Tibial nerve (tissue), 4 donors: ENCODE measurements at regions not wholly inside any gene's neighbourhood (a gene's known extent, or its start where the extent isn't known, plus 50 kb on each side); places are given as distances from the start of the nearest gene placed in this dataset.

Experiments used
- DNase-seq, 2 donors: peaks; one replicate each; pipeline ENCODE4 v3.0.0-alpha.2; 2019; ENCODE audit warnings: low spot score in 2 of 2
- H3K27ac ChIP-seq, 4 donors: fragments of 200-600 bp; sonication (generic) in 3 of 4; one replicate each; pipeline ENCODE4 v1.5.1; 2017 to 2019; ENCODE audit warnings: mild to moderate bottlenecking in 1 of 4
- H3K27me3 ChIP-seq, 2 donors: fragments of 200-600 bp; sonication (generic) in 1 of 2; one replicate each; pipeline versions ENCODE4 v1.5.1 to v1.6.0; 2017 to 2019
- H3K36me3 ChIP-seq, 3 donors: fragments of 200-600 bp; sonication (generic); one replicate each; pipeline ENCODE4 v1.5.1; 2018 to 2019
- H3K4me1 ChIP-seq, 4 donors: fragments of 200-600 bp; sonication (generic) in 3 of 4; one replicate each; pipeline ENCODE4 v1.5.1; 2017 to 2019
- H3K4me3 ChIP-seq, 4 donors: fragments of 200-600 bp; sonication (generic) in 3 of 4; one replicate each; pipeline ENCODE4 v1.5.1; 2017 to 2019; ENCODE audit warnings: mild to moderate bottlenecking in 1 of 4, moderate library complexity in 1 of 4
- H3K9me3 ChIP-seq, 4 donors: fragments of 200-600 bp; sonication (generic) in 3 of 4; one replicate each; pipeline ENCODE4 v1.5.1; 2017 to 2019
- EP300 ChIP-seq, 2 donors: sonication (generic); formaldehyde crosslinking; IDR thresholded peaks; one replicate each; pipeline ENCODE4 v1.6.1; 2017; ENCODE audit warnings: antibody characterized with exemption in 2 of 2, mild to moderate bottlenecking in 1 of 2
- POLR2A ChIP-seq, 2 donors: fragments of 450-650 bp; IDR thresholded peaks; one replicate each; pipeline ENCODE4 v1.6.1; 2017; ENCODE audit warnings: antibody characterized with exemption in 2 of 2, mild to moderate bottlenecking in 2 of 2, moderate library complexity in 2 of 2
- WGBS, 2 donors: methylation state at CpG; one replicate each; pipeline ENCODE4 v1.1.5; 2018; 5-methylcytosine and 5-hydroxymethylcytosine counted together
- TF ChIP-seq, protein P1 (sequence below), 5 experiments: fragments of 200-600 bp in 3 of 5; fragments of 450-650 bp in 2 of 5; sonication (generic) in 3 of 5; IDR thresholded peaks; one replicate each; pipeline ENCODE4 v1.5.1; 2016 to 2019; ENCODE audit warnings: antibody characterized with exemption in 5 of 5, mild to moderate bottlenecking in 3 of 5, moderate library complexity in 2 of 5

DNA sequence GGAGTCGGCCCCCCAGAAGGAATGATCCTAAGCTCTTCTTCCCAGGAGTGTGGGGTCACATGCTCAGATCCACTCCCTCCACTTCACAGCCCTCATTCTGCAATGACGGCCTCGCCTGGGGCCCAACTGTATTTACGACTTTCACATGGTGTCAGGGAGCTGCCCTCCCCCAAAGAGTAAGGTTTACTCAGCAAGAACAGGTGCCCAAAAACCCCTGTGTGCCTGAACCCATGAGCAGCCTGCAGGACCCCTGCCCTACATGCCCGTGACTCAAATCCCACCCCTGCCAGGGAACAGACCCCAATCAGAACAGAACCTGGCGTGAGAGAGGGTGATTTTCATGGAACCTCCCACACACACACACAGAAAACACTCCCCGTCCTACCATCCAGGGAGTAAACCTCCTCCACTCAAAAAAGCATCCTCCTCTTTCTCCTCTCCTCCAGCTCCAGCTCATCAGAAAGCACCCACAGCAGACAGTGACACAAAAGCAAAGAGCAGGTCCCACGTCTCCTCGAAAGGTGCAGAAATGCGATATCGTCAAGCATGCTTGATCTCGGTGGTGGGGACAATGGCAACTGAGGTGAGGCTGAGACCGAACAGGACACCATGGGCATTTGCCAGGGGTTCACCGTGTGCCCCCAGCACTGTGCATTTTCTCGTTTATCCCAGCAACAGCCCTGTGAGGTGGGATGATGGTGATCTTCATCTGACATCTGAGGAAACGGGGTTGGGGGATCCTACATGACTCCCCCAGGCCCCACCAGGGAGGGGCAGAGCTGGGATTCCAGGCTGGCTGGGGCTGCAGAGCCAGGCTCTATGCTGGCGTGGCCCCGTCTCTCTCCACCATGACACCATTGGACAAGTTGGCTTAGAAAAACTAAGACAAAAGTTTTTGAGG is 397.9 kb downstream of the NPHP4 start:
- DNase-seq = no peak
- H3K27me3 ChIP-seq = no peaks in the 10 kb centered on the region
- H3K9me3 ChIP-seq = peaks cover 0 to 34% (median 2%) of the 10 kb centered on the region in 4 donors
- no peak overlapping the region for H3K4me3 ChIP-seq
- TF ChIP-seq POLR2A (IDR thresholded peaks at IDR 0.05) = no peak
- TF ChIP-seq, protein P1, sequence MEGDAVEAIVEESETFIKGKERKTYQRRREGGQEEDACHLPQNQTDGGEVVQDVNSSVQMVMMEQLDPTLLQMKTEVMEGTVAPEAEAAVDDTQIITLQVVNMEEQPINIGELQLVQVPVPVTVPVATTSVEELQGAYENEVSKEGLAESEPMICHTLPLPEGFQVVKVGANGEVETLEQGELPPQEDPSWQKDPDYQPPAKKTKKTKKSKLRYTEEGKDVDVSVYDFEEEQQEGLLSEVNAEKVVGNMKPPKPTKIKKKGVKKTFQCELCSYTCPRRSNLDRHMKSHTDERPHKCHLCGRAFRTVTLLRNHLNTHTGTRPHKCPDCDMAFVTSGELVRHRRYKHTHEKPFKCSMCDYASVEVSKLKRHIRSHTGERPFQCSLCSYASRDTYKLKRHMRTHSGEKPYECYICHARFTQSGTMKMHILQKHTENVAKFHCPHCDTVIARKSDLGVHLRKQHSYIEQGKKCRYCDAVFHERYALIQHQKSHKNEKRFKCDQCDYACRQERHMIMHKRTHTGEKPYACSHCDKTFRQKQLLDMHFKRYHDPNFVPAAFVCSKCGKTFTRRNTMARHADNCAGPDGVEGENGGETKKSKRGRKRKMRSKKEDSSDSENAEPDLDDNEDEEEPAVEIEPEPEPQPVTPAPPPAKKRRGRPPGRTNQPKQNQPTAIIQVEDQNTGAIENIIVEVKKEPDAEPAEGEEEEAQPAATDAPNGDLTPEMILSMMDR (IDR thresholded peaks at IDR 0.05) = no peak
- no peak for TF ChIP-seq EP300 (IDR thresholded peaks at IDR 0.05)
- H3K36me3 ChIP-seq = no peaks in the 10 kb centered on the region
- WGBS, 2 donors = 72% methylated on average over 17 of the region's 18 CpGs
- peaks cover 0 to 16% (median 0%) of the 10 kb centered on the region in 4 donors for H3K4me1 ChIP-seq
- H3K27ac ChIP-seq = no peak overlapping the region

DNA sequence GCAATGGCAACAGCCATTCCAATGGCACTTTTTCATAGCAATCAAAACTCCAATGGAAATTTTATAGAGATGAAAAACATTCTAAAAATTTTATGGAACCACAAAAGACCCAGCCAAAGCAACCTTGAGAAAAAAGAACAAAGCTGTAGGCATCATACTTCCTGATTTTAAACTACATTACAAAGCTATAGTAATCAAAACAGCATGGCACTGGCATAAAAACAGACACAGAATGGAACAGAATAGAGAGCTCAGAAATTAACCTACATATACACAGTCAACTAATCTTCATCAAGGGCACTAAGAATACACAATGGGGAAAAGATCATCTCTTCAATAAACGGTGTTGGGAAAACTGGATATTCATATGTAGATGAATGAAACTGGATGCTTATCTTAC is 401.5 kb downstream of the NPHP4 start:
- peaks cover 0 to 48% (median 2%) of the 10 kb centered on the region in 4 donors for H3K9me3 ChIP-seq
- no peak for TF ChIP-seq POLR2A (IDR thresholded peaks at IDR 0.05)
- TF ChIP-seq, protein P1 (IDR thresholded peaks at IDR 0.05) = no peak
- no peak for TF ChIP-seq EP300 (IDR thresholded peaks at IDR 0.05)
- H3K4me3 ChIP-seq = no peak overlapping the region
- WGBS, 2 donors = 88 to 89% methylated on average over 1 of the region's 1 CpG
- no peaks in the 10 kb centered on the region for H3K27me3 ChIP-seq
- H3K4me1 ChIP-seq = no peaks in the 10 kb centered on the region
- no peaks in the 10 kb centered on the region for H3K36me3 ChIP-seq
- H3K27ac ChIP-seq = no peak overlapping the region
- DNase-seq = no peak

DNA sequence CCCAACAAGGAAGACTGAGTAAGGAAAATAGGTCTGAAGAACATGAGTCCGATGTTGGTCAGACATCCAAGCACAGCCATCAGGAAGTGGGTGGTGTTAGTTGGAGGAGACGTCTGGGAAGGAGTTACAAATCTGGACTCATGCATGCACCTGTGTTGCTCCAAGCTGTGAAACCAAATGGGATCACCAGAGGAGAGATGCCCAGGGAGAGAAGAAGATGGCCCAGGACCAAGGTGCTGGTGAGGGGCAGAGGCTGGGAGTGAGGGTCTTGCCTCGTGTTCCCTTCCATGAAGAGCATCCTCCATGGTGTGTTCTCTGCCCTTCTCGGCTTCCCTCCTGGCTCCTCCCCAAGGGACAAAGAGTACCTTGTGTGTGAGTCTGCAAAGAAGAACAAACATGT is 405.6 kb downstream of the NPHP4 start:
- Histone ChIP-seq H3K27me3 (no peaks in the 10 kb centered on the region), H3K9me3 (peaks cover 0 to 36% (median 2%) of the 10 kb centered on the region in 4 donors), H3K4me1 (no peaks in the 10 kb centered on the region), H3K4me3 (no peak overlapping the region), H3K27ac (no peak overlapping the region), H3K36me3 (no peaks in the 10 kb centered on the region)
- no peak for DNase-seq
- WGBS, 2 donors = 74 to 77% methylated on average over 4 of the region's 4 CpGs
- TF ChIP-seq, protein P1 (IDR thresholded peaks at IDR 0.05) = no peak
- TF ChIP-seq EP300 (IDR thresholded peaks at IDR 0.05) = no peak
- no peak for TF ChIP-seq POLR2A (IDR thresholded peaks at IDR 0.05)

DNA sequence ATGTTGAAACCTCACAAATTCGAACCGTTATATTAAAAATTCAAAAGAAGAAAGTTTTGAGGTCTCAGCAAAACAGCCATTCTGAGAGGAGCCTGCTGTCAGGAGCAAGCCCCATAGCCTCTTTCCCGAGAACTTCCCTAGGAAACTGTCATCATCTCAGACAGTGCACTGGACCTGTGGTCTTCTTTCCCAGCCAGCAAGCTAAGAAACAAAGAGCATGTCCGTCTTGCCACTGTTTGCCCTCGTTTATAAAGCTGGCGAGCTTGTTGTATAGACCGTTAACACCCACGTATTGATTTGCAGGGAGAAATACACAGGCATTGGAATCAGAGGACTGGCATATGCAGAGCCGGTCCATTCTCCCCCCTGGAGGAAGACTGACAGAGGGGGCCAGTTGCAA is 407.0 kb downstream of the NPHP4 start:
- DNase-seq = no peak
- TF ChIP-seq, protein P1 (IDR thresholded peaks at IDR 0.05) = no peak
- no peak for TF ChIP-seq EP300 (IDR thresholded peaks at IDR 0.05)
- no peak for TF ChIP-seq POLR2A (IDR thresholded peaks at IDR 0.05)
- Histone ChIP-seq H3K36me3 (no peaks in the 10 kb centered on the region), H3K9me3 (peaks cover 0 to 22% (median 0%) of the 10 kb centered on the region in 4 donors), H3K4me3 (no peak overlapping the region), H3K27me3 (no peaks in the 10 kb centered on the region), H3K4me1 (no peaks in the 10 kb centered on the region), H3K27ac (no peak overlapping the region)
- WGBS, 2 donors = 85% methylated on average over 9 of the region's 9 CpGs

DNA sequence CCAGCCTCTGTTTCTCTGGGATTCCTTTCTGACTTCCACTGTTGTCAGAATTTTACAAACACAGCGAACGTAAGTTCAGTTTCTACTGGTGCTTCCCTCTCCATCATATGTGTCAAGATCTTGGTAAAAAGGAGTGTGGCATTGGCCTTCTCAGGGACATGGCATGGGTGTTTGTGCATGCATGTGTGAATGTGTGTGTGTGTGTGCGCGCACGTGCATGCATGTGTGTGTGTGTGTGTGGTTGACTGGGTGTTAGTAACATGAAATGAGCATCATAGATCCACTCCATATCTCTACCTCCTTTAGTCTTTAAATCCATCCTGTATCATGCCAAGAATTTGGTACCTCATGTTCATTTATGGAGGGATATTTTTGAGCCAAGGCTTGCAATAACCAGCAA is 411.3 kb downstream of the NPHP4 start:
- no peak for TF ChIP-seq EP300 (IDR thresholded peaks at IDR 0.05)
- Histone ChIP-seq H3K36me3 (no peaks in the 10 kb centered on the region), H3K4me3 (no peak overlapping the region), H3K27ac (no peak overlapping the region), H3K27me3 (no peaks in the 10 kb centered on the region), H3K9me3 (no peaks in the 10 kb centered on the region), H3K4me1 (no peaks in the 10 kb centered on the region)
- no peak for DNase-seq
- 88 to 90% methylated on average over 5 of the region's 5 CpGs for WGBS, 2 donors
